GM19452 (cell line): ENCODE measurements at regions not wholly inside any gene's neighbourhood (a gene's known extent, or its start where the extent isn't known, plus 50 kb on each side); places are given as distances from the start of the nearest gene placed in this dataset.

Experiments used
- ATAC-seq: cut with Tn5 transposase; IDR thresholded peaks from one replicate; pipeline ENCODE4 v1.9.1; 2021; ENCODE audit not compliant: unreplicated experiment

GRCh38 chr7:113825832-113826231, 93.0 kb downstream of the PPP1R3A start:
- ATAC-seq, result no peak

GRCh38 chr7:113824117-113824823, 94.5 kb downstream of the PPP1R3A start:
- ATAC-seq, result no peak

DNA sequence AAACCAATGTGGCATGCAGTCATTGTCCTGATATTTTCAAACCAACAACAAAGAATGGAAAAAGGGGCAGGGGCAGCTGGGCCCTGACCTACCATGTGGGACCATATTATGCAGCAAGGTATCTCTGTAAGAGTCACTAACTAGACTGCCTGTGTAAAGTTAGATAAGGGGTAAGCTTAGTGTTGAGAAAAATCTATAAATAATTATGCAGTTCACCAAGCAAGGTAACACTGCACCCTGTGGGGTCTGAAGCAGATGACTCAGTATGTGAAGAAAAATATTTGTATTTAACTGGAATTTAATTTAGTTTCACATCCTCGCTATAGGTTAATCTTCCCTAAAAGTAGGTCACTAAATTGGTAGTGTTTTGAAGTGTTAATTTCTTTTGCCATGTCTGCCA, 99.3 kb downstream of the PPP1R3A start:
- no peak for ATAC-seq

- ATAC-seq, result no peak
Measured at GRCh38 chr7:113816639-113817038, 102.2 kb downstream of the PPP1R3A start.

GRCh38 chr7:113813471-113813870, 105.3 kb downstream of the PPP1R3A start:
- no peak for ATAC-seq

DNA sequence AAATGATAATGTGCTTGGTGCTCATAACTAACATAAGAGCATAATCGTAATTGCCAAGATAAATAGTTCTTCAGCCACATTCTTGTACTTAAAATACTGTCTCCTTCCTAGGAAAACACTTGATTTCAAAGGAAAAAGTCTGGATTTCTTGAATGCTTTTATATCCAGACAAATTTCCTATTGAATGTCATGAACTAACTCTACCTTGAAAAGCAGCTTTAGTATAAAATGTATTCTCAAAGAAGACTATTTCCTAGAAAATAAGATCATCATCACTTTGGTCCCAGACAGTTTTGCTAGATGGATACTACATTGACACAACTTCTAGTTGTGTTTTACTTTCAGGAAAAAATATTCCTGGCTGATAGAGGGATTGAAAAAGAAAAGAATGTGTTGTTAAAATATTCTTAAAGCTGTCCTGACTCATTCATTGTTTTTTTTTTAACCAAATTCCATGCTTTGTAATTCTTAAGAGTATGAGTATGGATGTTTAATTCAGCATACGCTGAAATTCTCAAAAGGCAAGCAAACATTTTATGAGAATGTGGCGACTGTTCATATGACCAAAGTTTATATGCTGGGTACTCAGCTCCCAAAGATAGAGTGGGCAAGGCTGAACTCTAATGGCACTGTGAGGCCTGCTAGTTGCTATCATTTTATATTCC, 106.1 kb downstream of the PPP1R3A start:
- ATAC-seq, result no peak

DNA sequence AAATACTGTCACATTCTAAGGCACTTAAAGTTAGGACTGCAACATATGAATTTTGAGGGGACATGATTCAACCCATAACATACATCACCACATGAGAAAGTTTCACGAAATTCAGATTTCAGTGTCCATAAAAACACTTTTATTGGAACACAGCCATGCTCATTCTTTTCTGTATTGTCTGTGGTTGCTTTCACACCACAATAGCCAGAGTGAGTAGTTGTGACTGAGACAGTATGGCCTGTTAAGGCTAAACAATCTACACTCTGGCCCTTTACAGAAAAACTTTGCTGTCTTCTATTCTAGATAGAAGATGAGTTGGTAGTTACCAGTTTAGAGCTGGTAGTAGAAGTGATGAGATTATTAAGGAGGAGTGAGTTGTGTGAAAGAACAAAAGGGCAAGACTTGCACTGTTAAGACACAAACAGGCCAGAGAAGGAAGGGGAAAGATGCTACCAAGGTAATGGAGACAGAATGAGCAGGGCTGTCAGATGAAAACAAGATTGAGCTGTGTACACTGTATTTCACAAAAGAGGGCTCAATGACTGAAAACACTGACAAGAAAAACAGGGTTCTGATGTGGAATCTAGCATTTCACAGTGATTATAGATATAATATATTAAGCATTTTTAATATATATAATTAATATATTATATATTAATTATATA, 108.6 kb downstream of the PPP1R3A start:
- no peak for ATAC-seq

GRCh38 chr7:113809581-113809980, 109.2 kb downstream of the PPP1R3A start:
- no peak for ATAC-seq

DNA sequence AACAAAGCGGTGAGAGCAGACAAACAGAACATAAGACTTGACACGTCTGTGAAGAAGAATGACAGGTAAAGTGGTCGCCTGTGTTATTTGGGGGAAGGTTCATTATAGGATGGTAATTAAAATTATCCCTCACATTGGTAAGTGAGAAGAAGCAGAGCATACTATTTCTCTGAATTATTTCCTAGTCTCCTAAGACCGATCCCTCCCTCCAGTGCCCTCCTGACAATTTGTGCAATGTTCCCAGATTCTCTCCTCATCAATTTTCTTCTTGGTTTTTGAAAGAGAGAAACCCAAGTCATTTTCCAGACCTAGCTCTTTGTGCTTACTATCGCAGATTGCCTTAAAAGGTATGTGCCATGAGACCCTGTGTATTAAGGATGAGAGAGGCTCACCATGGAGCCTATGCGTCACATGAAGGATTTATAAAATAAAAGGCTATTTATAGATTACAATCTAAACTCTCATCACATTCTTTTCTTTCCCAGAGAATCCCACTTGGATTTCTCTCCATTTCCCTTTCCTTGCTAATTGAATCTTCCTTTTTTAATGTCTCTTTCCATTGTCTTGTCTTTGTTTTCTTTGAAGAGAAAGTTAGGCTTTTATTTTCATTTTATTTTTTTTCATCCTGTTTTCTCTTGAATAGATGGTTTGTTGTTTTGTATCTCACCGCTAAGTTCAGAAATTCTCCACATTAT, 112.0 kb downstream of the PPP1R3A start:
- ATAC-seq, result no peak

DNA sequence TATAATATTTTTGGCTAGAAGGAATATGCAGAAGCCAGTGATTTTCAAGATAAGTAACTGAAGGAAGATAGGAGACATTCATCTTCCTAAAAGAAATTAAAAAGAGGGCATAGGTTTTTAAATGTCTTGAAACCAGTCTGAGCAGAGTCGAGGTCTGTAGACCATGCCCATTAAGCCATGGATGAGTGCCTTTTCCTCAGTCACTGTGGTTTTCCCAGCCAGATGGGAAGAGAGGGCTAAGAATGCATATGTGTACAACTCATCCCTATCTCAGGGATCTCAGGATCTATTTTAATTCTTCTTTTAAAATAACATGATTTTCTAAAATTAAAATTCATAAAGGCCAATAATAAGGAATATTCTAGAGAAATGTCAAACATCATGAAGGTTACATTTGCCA, 112.8 kb downstream of the PPP1R3A start:
- no peak for ATAC-seq

- ATAC-seq, result no peak
Measured at GRCh38 chr7:113804475-113805095, 114.2 kb downstream of the PPP1R3A start.

- ATAC-seq, result no peak
Measured at GRCh38 chr7:113801751-113802150, 117.1 kb downstream of the PPP1R3A start.

- ATAC-seq, result no peak
Measured at GRCh38 chr7:113800826-113801225, 118.0 kb downstream of the PPP1R3A start.

GRCh38 chr7:113799896-113800295, 118.9 kb downstream of the PPP1R3A start:
- ATAC-seq, result peak; percentile 97

GRCh38 chr7:113797420-113798010, 121.3 kb downstream of the PPP1R3A start:
- ATAC-seq, result no peak

DNA sequence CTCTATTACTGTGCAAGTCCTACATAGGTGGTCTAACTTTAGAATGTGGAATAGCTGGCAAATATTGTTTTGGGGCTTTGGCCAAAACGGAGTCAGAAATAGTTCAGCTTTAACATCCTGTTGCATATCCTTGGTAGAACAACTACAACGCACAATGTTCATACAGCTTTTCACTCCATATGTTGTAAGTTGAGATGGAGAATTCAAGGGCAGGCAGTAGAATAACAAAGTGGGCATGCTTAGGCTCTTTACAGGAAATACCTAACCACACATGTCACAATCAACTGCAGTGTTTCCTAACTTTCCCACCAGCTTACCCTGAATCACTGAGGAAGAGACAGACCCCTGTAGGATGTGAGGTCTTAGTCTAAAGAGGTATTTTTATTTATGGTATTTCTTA, 122.3 kb downstream of the PPP1R3A start:
- no peak for ATAC-seq

- no peak for ATAC-seq
Measured at GRCh38 chr7:113794573-113794972, 124.2 kb downstream of the PPP1R3A start.

DNA sequence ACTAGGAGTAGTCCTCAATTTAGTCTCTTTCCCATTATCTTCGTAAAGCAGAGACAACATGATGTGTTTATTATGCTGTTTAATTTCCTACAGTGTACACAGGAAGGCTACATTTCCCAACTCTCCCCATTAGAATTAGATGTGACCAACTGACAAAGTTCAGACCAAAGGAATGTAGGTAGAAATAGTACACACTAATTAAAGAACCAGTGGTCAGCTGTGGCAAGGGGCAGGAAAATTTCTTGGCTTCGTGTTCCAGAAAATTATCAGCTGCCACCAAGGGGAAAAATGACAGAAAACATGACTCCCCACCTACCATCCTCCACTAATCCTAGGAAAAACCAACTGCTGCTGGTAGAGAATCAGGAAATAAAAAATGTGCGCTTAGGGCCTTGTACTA, 125.6 kb downstream of the PPP1R3A start:
- ATAC-seq, result no peak

GRCh38 chr7:113790025-113790424, 128.8 kb downstream of the PPP1R3A start:
- ATAC-seq, result no peak

GRCh38 chr7:113787106-113787505, 131.7 kb downstream of the PPP1R3A start:
- ATAC-seq, result no peak

DNA sequence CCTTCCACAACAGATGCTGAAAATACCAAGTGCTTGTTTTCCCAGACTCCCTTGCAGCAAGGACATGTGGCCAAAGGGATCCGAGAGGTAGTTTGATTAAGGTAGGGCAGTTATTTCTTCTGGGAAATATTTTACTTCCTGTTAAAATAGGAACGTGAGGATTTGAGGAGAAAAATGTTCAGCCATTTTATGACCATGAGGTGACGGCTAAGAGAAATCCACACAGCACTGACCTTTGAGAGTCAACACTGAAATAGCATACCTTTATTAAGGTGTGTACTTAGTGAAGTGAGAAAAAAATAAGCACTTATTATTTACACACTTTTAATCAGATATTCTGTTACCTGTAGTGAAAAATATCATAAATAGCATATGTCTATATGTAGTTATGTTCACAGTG, 133.9 kb downstream of the PPP1R3A start:
- no peak for ATAC-seq
